GM12875 (cell line): ENCODE measurements at regions not wholly inside any gene's neighbourhood (a gene's known extent, or its start where the extent isn't known, plus 50 kb on each side); places are given as distances from the start of the nearest gene placed in this dataset.
"Not testable (repeated sequence)": the region's sequence is repeated elsewhere in the genome, so short reads cannot be mapped to it uniquely, and the experiment has no call there.

Source experiments
- H3K4me3 ChIP-seq: one replicate; pipeline ENCODE4 v1.5.1; 2011; ENCODE audit warnings: low read depth, low read length, control low read depth
- CTCF ChIP-seq: IDR thresholded peaks from 2 replicates; pipeline ENCODE4 v1.5.1; 2011; ENCODE audit warnings: low read depth, mild to moderate bottlenecking, control low read depth, inconsistent platforms, low read length, moderate library complexity, borderline replicate concordance; ENCODE audit not compliant: insufficient read depth

- no peak for TF ChIP-seq CTCF
- no peak overlapping the region for H3K4me3 ChIP-seq
Observed at GRCh38 chr3:27641271-27641800, 80.8 kb downstream of the EOMES start.

- no peak overlapping the region for H3K4me3 ChIP-seq
- TF ChIP-seq CTCF = no peak
Observed at GRCh38 chr3:27639271-27639670, 82.9 kb downstream of the EOMES start.

- no peak for TF ChIP-seq CTCF
- no peak overlapping the region for H3K4me3 ChIP-seq
Observed at GRCh38 chr3:27638594-27638993, 83.5 kb downstream of the EOMES start.

GRCh38 chr3:27637346-27637995 is 84.7 kb downstream of the EOMES start:
- TF ChIP-seq CTCF = no peak
- H3K4me3 ChIP-seq = no peak overlapping the region

GRCh38 chr3:27635006-27635405 is 87.1 kb downstream of the EOMES start:
- H3K4me3 ChIP-seq = not testable (repeated sequence)

GRCh38 chr3:27633224-27633545 is 88.9 kb downstream of the EOMES start:
- no peak overlapping the region for H3K4me3 ChIP-seq

GRCh38 chr3:27632431-27633223 is 89.5 kb downstream of the EOMES start:
- no peak for TF ChIP-seq CTCF
- H3K4me3 ChIP-seq = no peak overlapping the region

More at GRCh38 chr3:27633224-27633545, 88.9 kb downstream of the EOMES start:
- no peak for TF ChIP-seq CTCF
